GM23338 (cell line): ENCODE measurements at regions not wholly inside any gene's neighbourhood (a gene's known extent, or its start where the extent isn't known, plus 50 kb on each side); places are given as distances from the start of the nearest gene placed in this dataset.

Source experiments
- ATAC-seq: fragments of 200-7000 bp; cut with Tn5 transposase; 3 replicates; pipeline ENCODE4 v1.9.1; 2020
- DNase-seq: peaks from one replicate; pipeline ENCODE4 v3.0.0-alpha.2; 2015; ENCODE audit warnings: low spot score
- H2AFZ ChIP-seq: fragments of 200-600 bp; sonication (generic); 2 replicates; pipeline ENCODE4 v1.8.0; 2016; ENCODE audit warnings: antibody characterized with exemption, mild to moderate bottlenecking, moderate library complexity
- H3F3A ChIP-seq: fragments of 200-600 bp; sonication (generic); replicated peaks from 2 replicates; pipeline ENCODE4 v1.8.0; 2017; ENCODE audit warnings: antibody characterized with exemption, mixed run types, low read depth
- H3K27ac ChIP-seq: fragments of 200-600 bp; sonication (generic); 2 replicates; pipeline ENCODE4 v1.6.1; 2016; ENCODE audit warnings: low read depth
- H3K27me3 ChIP-seq: fragments of 200-600 bp; sonication (generic); 2 replicates; pipeline ENCODE4 v1.8.0; 2016; ENCODE audit warnings: mild to moderate bottlenecking, mixed run types, moderate library complexity; ENCODE audit not compliant: insufficient read depth
- H3K36me3 ChIP-seq: fragments of 200-600 bp; sonication (generic); 2 replicates; pipeline ENCODE4 v1.8.0; 2016; ENCODE audit warnings: mild to moderate bottlenecking; ENCODE audit not compliant: insufficient read depth
- H3K4me1 ChIP-seq: fragments of 200-600 bp; sonication (generic); 2 replicates; pipeline ENCODE4 v1.8.0; 2016; ENCODE audit warnings: mild to moderate bottlenecking, moderate library complexity; ENCODE audit not compliant: insufficient read depth
- H3K4me2 ChIP-seq: fragments of 200-600 bp; sonication (generic); 2 replicates; pipeline ENCODE4 v1.7.1; 2017; ENCODE audit warnings: mixed run types
- H3K4me3 ChIP-seq: fragments of 200-600 bp; sonication (generic); 2 replicates; pipeline ENCODE4 v1.6.1; 2016; ENCODE audit warnings: mixed run types
- H3K79me2 ChIP-seq: fragments of 200-600 bp; sonication (generic); replicated peaks from 2 replicates; pipeline ENCODE4 v1.8.0; 2017; ENCODE audit warnings: mild to moderate bottlenecking; ENCODE audit not compliant: insufficient read depth
- H3K9me2 ChIP-seq: fragments of 200-600 bp; sonication (generic); 2 replicates; pipeline ENCODE4 v1.8.0; 2017; ENCODE audit not compliant: insufficient read depth
- H4K20me1 ChIP-seq: fragments of 200-600 bp; sonication (generic); replicated peaks from 2 replicates; pipeline ENCODE4 v1.8.0; 2017; ENCODE audit warnings: mild to moderate bottlenecking; ENCODE audit not compliant: insufficient read depth
- H3K27ac Mint-ChIP-seq: 2 replicates; pipeline ENCODE4 v1.8.0; 2020; ENCODE audit warnings: inconsistent platforms, mild to moderate bottlenecking, moderate library complexity, mixed read lengths
- H3K27me3 Mint-ChIP-seq: 3 replicates; pipeline ENCODE4 v1.8.0; 2022; ENCODE audit warnings: low read depth, mild to moderate bottlenecking, moderate library complexity, mixed read lengths, inconsistent platforms; ENCODE audit not compliant: insufficient read depth, poor library complexity
- H3K36me3 Mint-ChIP-seq: 3 replicates; pipeline ENCODE4 v1.8.0; 2021; ENCODE audit warnings: low read depth, mild to moderate bottlenecking, inconsistent platforms, moderate library complexity, mixed read lengths
- H3K4me1 Mint-ChIP-seq: 3 replicates; pipeline ENCODE4 v1.8.0; 2020; ENCODE audit warnings: mild to moderate bottlenecking, inconsistent platforms, mixed read lengths
- H3K4me3 Mint-ChIP-seq: 3 replicates; pipeline ENCODE4 v1.8.0; 2021; ENCODE audit warnings: moderate library complexity, mild to moderate bottlenecking, inconsistent platforms, mixed read lengths
- H3K9me3 Mint-ChIP-seq: 3 replicates; pipeline ENCODE4 v1.8.0; 2020; ENCODE audit warnings: moderate library complexity, mild to moderate bottlenecking, inconsistent platforms, mixed read lengths
- CREB1 ChIP-seq: fragments of 250-450 bp; sonication (Bioruptor Pico); IDR thresholded peaks from 2 replicates; pipeline ENCODE4 v1.5.0; 2020; ENCODE audit warnings: low read depth, mild to moderate bottlenecking, moderate library complexity
- CTCF ChIP-seq, 2 experiments: fragments of 200-600 bp in 1 of 2; sonication (generic) in 1 of 2; conservative IDR thresholded peaks; 2 replicates each; pipeline versions ENCODE4 v1.5.1 to v1.6.1; 2016 to 2017; ENCODE audit warnings: antibody characterized with exemption in 2 of 2, low read depth in 2 of 2, mild to moderate bottlenecking in 2 of 2, moderate library complexity in 1 of 2
- JUNB ChIP-seq: IDR thresholded peaks from one replicate; pipeline ENCODE4 v1.6.1; 2016; ENCODE audit warnings: antibody characterized with exemption; ENCODE audit not compliant: unreplicated experiment
- ZNF331 ChIP-seq: fragments of 250-450 bp; sonication (Bioruptor Pico); IDR thresholded peaks from 2 replicates; pipeline ENCODE4 v1.5.0; 2020; ENCODE audit warnings: low read depth, mild to moderate bottlenecking, moderate library complexity
- ZNF462 ChIP-seq: fragments of 250-450 bp; sonication (Bioruptor Pico); IDR thresholded peaks from 2 replicates; pipeline ENCODE4 v1.5.0; 2020; ENCODE audit warnings: mild to moderate bottlenecking, moderate library complexity

GRCh38 chr7:86295526-86295925 is 348.2 kb upstream of the GRM3 start:
- no peaks in the 10 kb centered on the region for H3K36me3 Mint-ChIP-seq
- H3K4me1 ChIP-seq: peaks cover 6% of the 10 kb centered on the region; the same call in 1 of the 2 replicates
- H3K27ac Mint-ChIP-seq: no peak overlapping the region
- H3K36me3 ChIP-seq: no peaks in the 10 kb centered on the region
- DNase-seq: no peak
- no peaks in the 10 kb centered on the region for H3F3A ChIP-seq
- H3K27ac ChIP-seq: no peak overlapping the region
- no peak overlapping the region for H3K4me2 ChIP-seq
- peaks cover 5% of the 10 kb centered on the region; the same call in 2 of the 3 replicates for H3K4me1 Mint-ChIP-seq
- no peaks in the 10 kb centered on the region for H3K27me3 Mint-ChIP-seq
- TF ChIP-seq CTCF (conservative IDR thresholded peaks at IDR 0.05; ENCODE audit: low read depth in 2 of 2) (no peak), ZNF331 (CRISPR knock-in tag) (no peak), ZNF462 (CRISPR knock-in tag) (no peak), CREB1 (CRISPR knock-in tag) (no peak), JUNB (no peak)
- no peaks in the 10 kb centered on the region for H3K27me3 ChIP-seq
- no peaks in the 10 kb centered on the region for H3K9me2 ChIP-seq
- no peaks in the 10 kb centered on the region for H4K20me1 ChIP-seq
- ATAC-seq: no peak
- no peaks in the 10 kb centered on the region for H3K9me3 Mint-ChIP-seq
- H2AFZ ChIP-seq: no peak overlapping the region
- no peak overlapping the region for H3K4me3 ChIP-seq
- H3K79me2 ChIP-seq: no peaks in the 10 kb centered on the region
- no peak overlapping the region for H3K4me3 Mint-ChIP-seq
